NCI-H1048 (cell line): ENCODE measurements at regions not wholly inside any gene's neighbourhood (a gene's known extent, or its start where the extent isn't known, plus 50 kb on each side); places are given as distances from the start of the nearest gene placed in this dataset.
"Not testable (repeated sequence)": the region's sequence is repeated elsewhere in the genome, so short reads cannot be mapped to it uniquely, and the experiment has no call there.

Source experiments
- DNase-seq: peaks from one replicate; lab custom pipeline; 2025; lab: John Stamatoyannopoulos, UW

- DNase-seq = no peak
Observed at GRCh38 chr13:83825676-83826075, 56.6 kb downstream of the SLITRK1 start.

GRCh38 chr13:83824560-83824959 is 57.7 kb downstream of the SLITRK1 start:
- no peak for DNase-seq

- DNase-seq = no peak
Observed at GRCh38 chr13:83824120-83824519, 58.2 kb downstream of the SLITRK1 start.

- DNase-seq = no peak
Observed at GRCh38 chr13:83819611-83820010, 62.7 kb downstream of the SLITRK1 start.

GRCh38 chr13:83819156-83819555 is 63.1 kb downstream of the SLITRK1 start:
- no peak for DNase-seq

- DNase-seq = no peak
Observed at GRCh38 chr13:83816081-83816480, 66.2 kb downstream of the SLITRK1 start.

- no peak for DNase-seq
Observed at GRCh38 chr13:83815598-83815997, 66.7 kb downstream of the SLITRK1 start.

GRCh38 chr13:83810136-83810535 is 72.1 kb downstream of the SLITRK1 start:
- no peak for DNase-seq

GRCh38 chr13:83804356-83804962 is 77.8 kb downstream of the SLITRK1 start:
- no peak for DNase-seq

GRCh38 chr13:83798731-83799130 is 83.5 kb downstream of the SLITRK1 start:
- no peak for DNase-seq

GRCh38 chr13:83796364-83796763 is 85.9 kb downstream of the SLITRK1 start:
- DNase-seq = no peak

GRCh38 chr13:83794583-83794982 is 87.7 kb downstream of the SLITRK1 start:
- DNase-seq = no peak

- DNase-seq = no peak
Observed at GRCh38 chr13:83780227-83780626, 102.0 kb downstream of the SLITRK1 start.

GRCh38 chr13:83773961-83774360 is 108.3 kb downstream of the SLITRK1 start:
- no peak for DNase-seq

- DNase-seq = no peak
Observed at GRCh38 chr13:83765796-83766195, 116.5 kb downstream of the SLITRK1 start.

- no peak for DNase-seq
Observed at GRCh38 chr13:83761631-83762030, 120.6 kb downstream of the SLITRK1 start.

- DNase-seq = not testable (repeated sequence)
Observed at GRCh38 chr13:83755210-83755609, 127.1 kb downstream of the SLITRK1 start.

- no peak for DNase-seq
Observed at GRCh38 chr13:83753912-83754624, 128.2 kb downstream of the SLITRK1 start.

- no peak for DNase-seq
Observed at GRCh38 chr13:83752141-83752540, 130.1 kb downstream of the SLITRK1 start.

GRCh38 chr13:83740622-83741021 is 141.7 kb downstream of the SLITRK1 start:
- no peak for DNase-seq

GRCh38 chr13:83738407-83738806 is 143.9 kb downstream of the SLITRK1 start:
- no peak for DNase-seq

- no peak for DNase-seq
Observed at GRCh38 chr13:83733293-83733692, 149.0 kb downstream of the SLITRK1 start.

GRCh38 chr13:83732755-83733154 is 149.5 kb downstream of the SLITRK1 start:
- no peak for DNase-seq

- no peak for DNase-seq
Observed at GRCh38 chr13:83731113-83731512, 151.2 kb downstream of the SLITRK1 start.
